HG03159 (cell line): ENCODE measurements at regions not wholly inside any gene's neighbourhood (a gene's known extent, or its start where the extent isn't known, plus 50 kb on each side); places are given as distances from the start of the nearest gene placed in this dataset.
"Not testable (repeated sequence)": the region's sequence is repeated elsewhere in the genome, so short reads cannot be mapped to it uniquely, and the experiment has no call there.

ENCODE experiments used
- ATAC-seq: cut with Tn5 transposase; IDR thresholded peaks from one replicate; pipeline ENCODE4 v1.9.1; 2021; ENCODE audit warnings: mild to moderate bottlenecking, moderate library complexity; ENCODE audit not compliant: unreplicated experiment

GRCh38 chr7:25727446-25727845 lies 424.6 kb upstream of the NFE2L3 start:
- ATAC-seq: no peak

- ATAC-seq: no peak
These were observed 424.1 kb upstream of the NFE2L3 start for GRCh38 chr7:25727876-25728275.

GRCh38 chr7:25731068-25731845 lies 420.7 kb upstream of the NFE2L3 start:
- ATAC-seq: no peak

- ATAC-seq: no peak
These were observed 420.2 kb upstream of the NFE2L3 start for GRCh38 chr7:25731846-25732245.

- ATAC-seq: no peak
These were observed 419.2 kb upstream of the NFE2L3 start for GRCh38 chr7:25732766-25733217.

GRCh38 chr7:25735674-25736242 lies 416.2 kb upstream of the NFE2L3 start:
- no peak for ATAC-seq

- ATAC-seq: no peak
These were observed 413.5 kb upstream of the NFE2L3 start for GRCh38 chr7:25738528-25738927.

- no peak for ATAC-seq
These were observed 412.9 kb upstream of the NFE2L3 start for GRCh38 chr7:25739143-25739542.

GRCh38 chr7:25742316-25742715 lies 409.7 kb upstream of the NFE2L3 start:
- ATAC-seq: no peak

- not testable (repeated sequence) for ATAC-seq
These were observed 408.1 kb upstream of the NFE2L3 start for GRCh38 chr7:25743670-25744451.

- no peak for ATAC-seq
These were observed 401.1 kb upstream of the NFE2L3 start for GRCh38 chr7:25750744-25751508.

GRCh38 chr7:25752154-25752553 lies 399.8 kb upstream of the NFE2L3 start:
- ATAC-seq: no peak

GRCh38 chr7:25752967-25753791 lies 398.8 kb upstream of the NFE2L3 start:
- no peak for ATAC-seq

- no peak for ATAC-seq
These were observed 398.2 kb upstream of the NFE2L3 start for GRCh38 chr7:25753837-25754236.

GRCh38 chr7:25754333-25754732 lies 397.7 kb upstream of the NFE2L3 start:
- no peak for ATAC-seq

- ATAC-seq: no peak
These were observed 397.2 kb upstream of the NFE2L3 start for GRCh38 chr7:25754751-25755150.

- no peak for ATAC-seq
These were observed 395.4 kb upstream of the NFE2L3 start for GRCh38 chr7:25756601-25757000.

GRCh38 chr7:25758559-25758958 lies 393.4 kb upstream of the NFE2L3 start:
- ATAC-seq: no peak

GRCh38 chr7:25759286-25759685 lies 392.7 kb upstream of the NFE2L3 start:
- ATAC-seq: no peak

- no peak for ATAC-seq
These were observed 392.2 kb upstream of the NFE2L3 start for GRCh38 chr7:25759748-25760147.
